GM06990 (cell line): ENCODE measurements at regions not wholly inside any gene's neighbourhood (a gene's known extent, or its start where the extent isn't known, plus 50 kb on each side); places are given as distances from the start of the nearest gene placed in this dataset.

Experiments used
- DNase-seq: peaks from one replicate; pipeline ENCODE4 v3.0.0-alpha.2; 2011; ENCODE audit not compliant: insufficient read length; ENCODE audit errors: extremely low read depth
- H3K27me3 ChIP-seq: replicated peaks from 2 replicates; pipeline ENCODE4 v1.6.0; 2011; ENCODE audit warnings: low read length; ENCODE audit not compliant: control insufficient read depth, insufficient read depth
- H3K36me3 ChIP-seq: 2 replicates; pipeline ENCODE4 v1.5.1; 2011; ENCODE audit warnings: low read length; ENCODE audit not compliant: control insufficient read depth, insufficient read depth
- H3K4me3 ChIP-seq: replicated peaks from 2 replicates; pipeline ENCODE4 v1.5.1; 2011; ENCODE audit warnings: low read depth, mild to moderate bottlenecking, control low read depth, low read length
- CTCF ChIP-seq: IDR thresholded peaks from 2 replicates; pipeline ENCODE4 v1.5.1; 2011; ENCODE audit warnings: low read length, control low read depth, mild to moderate bottlenecking, inconsistent platforms; ENCODE audit not compliant: insufficient read depth, poor library complexity, severe bottlenecking

GRCh38 chr4:3702561-3703221 is 63.5 kb upstream of the ADRA2C start:
- no peak for TF ChIP-seq CTCF
- DNase-seq: no peak
- no peak overlapping the region for H3K4me3 ChIP-seq
- H3K36me3 ChIP-seq: no peaks in the 10 kb centered on the region
- no peaks in the 10 kb centered on the region; the same call in 1 of the 2 replicates for H3K27me3 ChIP-seq

- H3K27me3 ChIP-seq: no peaks in the 10 kb centered on the region; the same call in 1 of the 2 replicates
- H3K4me3 ChIP-seq: no peak overlapping the region
- H3K36me3 ChIP-seq: no peaks in the 10 kb centered on the region
- TF ChIP-seq CTCF: no peak
- no peak for DNase-seq
Observed at GRCh38 chr4:3701736-3702560, 64.2 kb upstream of the ADRA2C start.

- no peak for DNase-seq
- Histone ChIP-seq H3K4me3 (no peak overlapping the region), H3K27me3 (no peaks in the 10 kb centered on the region; the same call in 1 of the 2 replicates), H3K36me3 (no peaks in the 10 kb centered on the region)
- no peak for TF ChIP-seq CTCF
Observed at GRCh38 chr4:3701271-3701734, 64.9 kb upstream of the ADRA2C start.

- Histone ChIP-seq H3K27me3 (no peaks in the 10 kb centered on the region; the same call in 1 of the 2 replicates), H3K4me3 (no peak overlapping the region), H3K36me3 (no peaks in the 10 kb centered on the region)
- no peak for DNase-seq
- no peak for TF ChIP-seq CTCF
Observed at GRCh38 chr4:3700736-3701135, 65.4 kb upstream of the ADRA2C start.

GRCh38 chr4:3700223-3700622 is 66.0 kb upstream of the ADRA2C start:
- Histone ChIP-seq H3K27me3 (no peaks in the 10 kb centered on the region; the same call in 1 of the 2 replicates), H3K36me3 (no peaks in the 10 kb centered on the region), H3K4me3 (no peak overlapping the region)
- DNase-seq: no peak
- TF ChIP-seq CTCF: no peak
